ENCODE measurements at regions not wholly inside any gene's neighbourhood (a gene's known extent, or its start where the extent isn't known, plus 50 kb on each side); places are given as distances from the start of the nearest gene placed in this dataset.

DNA sequence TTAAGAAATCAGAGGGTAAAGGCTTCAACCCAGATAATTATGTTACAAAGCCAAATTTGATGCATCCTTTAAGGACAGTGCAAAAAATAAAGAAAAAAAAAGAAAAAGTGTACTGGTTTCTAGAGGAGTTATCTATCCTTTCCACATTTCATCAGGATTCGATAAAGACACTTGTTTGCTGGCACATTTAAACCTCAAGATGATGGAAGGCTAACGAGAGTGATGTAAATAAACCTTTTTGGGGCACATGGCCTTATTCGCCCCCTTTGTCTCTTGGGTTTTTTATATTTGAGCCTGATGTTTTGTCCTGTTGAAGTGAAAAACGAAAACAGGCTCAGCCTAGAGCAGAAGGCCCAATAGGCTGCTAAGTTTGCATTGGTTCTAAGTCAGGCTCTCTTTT is 416.5 kb downstream of the TAF11L14 start:
- DNase-seq, result no peak

- DNase-seq, result no peak
Observed at GRCh38 chr5:18051953-18052352, 417.7 kb downstream of the TAF11L14 start.

DNA sequence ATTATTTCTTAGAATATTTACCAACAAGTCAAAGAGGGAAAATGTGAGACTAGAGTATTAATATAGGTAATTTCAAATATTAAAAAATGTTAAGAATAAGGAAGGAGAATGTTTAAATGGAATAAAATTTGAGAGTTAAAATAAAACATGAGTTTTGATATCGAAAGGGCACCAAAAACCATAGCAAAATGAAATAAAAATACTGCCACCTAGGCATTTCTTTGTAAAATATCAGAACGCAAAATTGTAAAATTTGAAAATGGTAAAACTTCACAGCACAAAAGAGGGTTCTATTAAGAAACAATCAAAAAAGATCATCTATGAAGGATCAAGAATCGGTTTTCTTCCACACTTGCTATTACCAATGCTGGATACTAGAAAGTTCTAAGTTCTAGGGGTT is 418.3 kb downstream of the TAF11L14 start:
- no peak for DNase-seq

DNA sequence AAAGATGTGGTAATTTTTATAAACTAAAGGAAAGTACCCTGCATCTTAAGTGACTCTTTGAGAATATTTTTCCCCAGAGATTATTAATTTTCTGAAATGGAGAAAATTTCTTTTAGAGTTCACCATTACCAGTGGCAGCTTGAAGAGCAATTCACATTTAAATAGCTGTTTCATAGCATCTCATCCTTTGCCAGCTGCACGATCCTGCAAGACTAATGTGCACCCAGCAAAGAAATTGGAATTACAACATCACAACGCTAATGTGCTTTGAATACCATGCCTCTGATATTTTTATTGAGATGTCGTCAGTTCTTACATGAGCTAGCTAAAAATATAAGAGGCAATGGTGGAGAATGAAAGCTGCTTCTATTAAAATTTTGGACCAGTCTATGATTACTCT is 423.5 kb downstream of the TAF11L14 start:
- DNase-seq, result no peak

DNA sequence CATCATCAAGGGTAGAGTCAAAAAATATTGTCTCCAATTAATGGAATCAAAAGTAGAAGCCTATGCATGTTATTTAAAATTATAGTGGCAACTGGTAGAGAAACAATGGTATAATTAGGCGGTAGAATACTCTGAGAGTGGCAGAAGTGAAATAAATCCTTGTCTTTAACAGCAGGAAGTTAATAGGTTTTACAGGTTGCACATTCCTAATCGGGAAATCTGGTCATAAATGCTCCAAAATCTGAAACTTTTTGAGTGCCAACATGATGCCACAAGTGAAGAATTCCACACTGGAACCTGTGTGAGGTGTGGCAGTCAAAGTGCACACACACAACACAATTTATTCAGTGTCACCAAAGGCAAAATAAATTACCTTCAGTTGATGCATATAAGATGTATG is 433.4 kb downstream of the TAF11L14 start:
- DNase-seq, result no peak

GRCh38 chr5:18068826-18069225 is 434.6 kb downstream of the TAF11L14 start:
- no peak for DNase-seq

DNA sequence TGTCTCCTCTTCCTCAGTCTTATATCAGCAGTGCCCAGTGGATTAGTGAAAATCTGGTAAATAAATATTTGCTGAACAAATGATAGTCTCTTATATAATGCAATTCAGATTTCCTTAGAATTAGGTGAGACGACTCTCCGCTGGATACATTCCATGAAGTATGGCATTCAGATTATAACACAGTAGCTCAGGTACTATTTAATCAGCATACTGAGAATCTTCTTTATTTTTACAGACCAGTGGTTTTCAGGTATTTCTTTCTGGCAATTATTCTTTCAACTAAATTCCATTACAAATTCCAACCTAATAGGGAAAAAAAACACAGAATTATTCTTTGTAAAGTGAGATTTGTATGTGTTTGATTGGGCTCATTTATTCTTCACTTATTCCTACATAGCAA is 435.5 kb downstream of the TAF11L14 start:
- no peak for DNase-seq

- DNase-seq, result no peak
Observed at GRCh38 chr5:18072600-18072999, 438.3 kb downstream of the TAF11L14 start.

GRCh38 chr5:18074961-18075360 is 440.7 kb downstream of the TAF11L14 start:
- DNase-seq, result no peak

DNA sequence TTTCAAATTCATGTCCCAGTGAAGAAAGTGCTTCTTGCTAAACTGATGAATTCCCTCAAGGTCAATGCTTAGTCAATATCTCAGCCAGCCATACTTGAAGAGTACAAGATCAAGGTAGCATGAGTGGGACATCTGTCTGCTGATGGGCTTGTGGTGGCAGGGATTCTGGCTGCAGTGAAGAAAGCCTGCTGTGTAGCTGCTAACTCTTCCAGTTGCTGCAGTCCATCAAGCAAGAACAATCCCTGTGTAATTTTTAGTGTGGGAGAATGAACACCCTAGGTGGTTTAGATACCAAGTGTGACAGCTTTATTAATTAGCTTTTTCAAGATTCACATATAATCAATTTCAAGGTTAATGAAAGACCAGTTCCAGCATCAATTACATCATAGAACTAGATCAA is 443.9 kb downstream of the TAF11L14 start:
- no peak for DNase-seq

GRCh38 chr5:18079831-18080230 is 445.6 kb downstream of the TAF11L14 start:
- DNase-seq, result no peak

DNA sequence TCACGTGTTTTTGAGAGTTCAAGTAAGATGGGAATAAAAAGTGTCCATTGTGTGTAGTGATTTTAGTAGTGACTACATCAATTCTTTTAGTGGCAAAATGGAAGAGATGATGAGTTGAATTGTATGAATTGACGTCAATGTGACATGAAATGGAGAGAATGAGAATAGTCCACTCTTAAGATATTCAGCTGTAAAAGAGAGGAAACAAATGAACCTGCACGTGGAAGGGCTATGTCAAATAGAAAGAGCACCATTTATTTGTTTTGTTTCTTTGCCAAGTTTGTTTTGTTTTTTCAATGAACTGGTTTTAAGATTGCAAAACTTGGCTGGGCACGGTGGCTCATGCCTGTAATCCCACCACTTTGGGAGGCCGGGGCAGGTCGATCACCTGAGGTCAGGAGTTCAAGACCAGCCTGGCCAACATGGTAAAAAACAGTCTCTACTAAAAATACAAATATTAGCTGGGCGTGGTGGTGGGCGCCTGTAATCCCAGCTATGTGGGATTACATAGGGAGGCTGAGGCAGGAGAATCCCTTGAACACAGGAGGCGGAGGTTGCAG is 453.8 kb downstream of the TAF11L14 start:
- DNase-seq, result no peak

DNA sequence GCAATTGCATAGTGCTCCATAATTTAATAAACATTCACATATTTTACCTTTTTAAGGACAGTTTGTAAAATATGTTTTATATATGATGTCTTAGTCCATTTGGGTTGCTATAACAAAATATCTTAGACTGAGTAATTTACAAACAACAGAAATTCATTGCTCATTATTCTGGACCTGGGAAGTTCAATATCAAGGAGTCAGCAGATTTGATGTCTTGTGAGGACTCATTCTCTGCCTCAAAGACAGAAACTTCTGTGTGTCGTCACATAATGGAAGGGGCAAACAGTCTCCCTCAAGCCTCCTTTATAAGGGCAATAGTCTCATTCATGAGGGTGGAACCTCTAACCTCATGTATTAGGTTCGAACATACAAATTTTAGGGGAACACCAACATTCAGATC is 455.9 kb downstream of the TAF11L14 start:
- DNase-seq, result no peak

DNA sequence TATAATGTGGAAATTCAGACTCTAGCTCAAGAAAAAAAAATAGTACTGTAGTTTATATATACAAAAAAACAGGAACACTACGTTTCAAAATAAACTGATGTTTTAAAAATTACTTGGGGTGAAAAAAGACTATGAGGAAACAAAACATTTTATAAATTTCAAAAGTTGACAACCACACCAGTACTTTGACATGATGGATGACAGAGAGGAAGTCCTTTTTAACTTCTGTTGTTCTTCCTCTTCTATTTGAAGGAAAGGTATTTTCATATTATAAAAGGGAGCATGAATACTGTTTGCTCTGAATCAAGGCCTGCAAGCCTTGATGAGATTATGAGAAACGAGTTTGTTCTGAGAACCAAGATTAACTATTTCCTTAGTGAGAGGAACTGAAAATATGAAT is 456.9 kb downstream of the TAF11L14 start:
- DNase-seq, result no peak

DNA sequence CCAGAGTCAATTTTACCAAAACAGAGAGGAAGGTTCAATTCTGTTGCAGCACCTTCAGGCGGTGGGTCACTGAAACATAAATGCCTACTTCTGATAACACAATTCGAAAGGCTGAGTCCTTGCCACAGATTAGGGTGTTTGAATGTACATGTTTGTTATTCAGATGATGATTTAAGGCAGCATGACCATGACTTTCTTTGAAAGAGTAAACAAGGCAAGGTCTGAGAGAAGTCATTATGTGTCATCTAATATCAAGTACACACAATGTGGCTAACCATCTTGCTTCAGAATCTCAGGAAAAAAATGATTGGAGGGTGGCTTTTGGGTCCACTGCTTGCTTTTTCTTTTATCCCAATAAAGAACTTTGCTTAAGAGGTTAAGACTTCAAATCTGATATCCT is 457.5 kb downstream of the TAF11L14 start:
- no peak for DNase-seq

DNA sequence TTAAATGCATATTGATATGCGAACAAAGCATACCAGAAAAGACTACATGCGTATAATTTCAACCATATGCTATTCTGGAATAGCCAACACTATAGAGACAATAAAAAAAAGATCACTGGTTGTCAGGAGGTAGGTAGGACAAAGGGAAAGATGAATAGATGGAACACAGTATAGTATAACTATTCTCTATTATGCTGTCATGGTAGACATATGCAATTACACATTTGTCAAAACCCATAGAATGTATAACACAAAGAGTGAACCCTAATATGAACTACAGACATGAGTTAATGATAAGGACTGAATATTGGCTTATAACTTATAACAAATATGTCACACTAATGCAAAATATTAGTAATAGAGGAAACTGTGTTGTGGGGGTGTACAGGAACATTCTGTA is 460.8 kb downstream of the TAF11L14 start:
- DNase-seq, result no peak

GRCh38 chr5:18097817-18098216 is 463.6 kb downstream of the TAF11L14 start:
- no peak for DNase-seq

DNA sequence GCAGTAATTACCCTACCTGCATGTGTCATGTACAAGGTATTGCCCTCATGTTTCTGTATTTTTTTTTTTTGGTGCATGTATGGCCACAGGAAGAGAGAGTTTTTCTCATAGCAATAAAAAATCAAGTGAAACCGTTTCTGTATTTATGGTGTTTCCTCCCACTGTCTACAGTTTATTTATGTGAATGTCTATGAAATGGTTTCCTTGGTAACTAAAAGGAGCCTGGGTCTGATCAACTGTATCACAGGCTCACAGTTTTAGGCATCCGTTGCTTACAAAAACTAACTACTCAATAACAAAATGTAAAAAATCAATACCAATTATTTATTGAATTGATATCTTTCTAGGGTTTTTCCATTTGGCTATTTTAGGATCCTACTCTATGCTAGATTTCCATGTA is 464.4 kb downstream of the TAF11L14 start:
- no peak for DNase-seq

GRCh38 chr5:18099261-18099660 is 465.0 kb downstream of the TAF11L14 start:
- DNase-seq, result no peak

DNA sequence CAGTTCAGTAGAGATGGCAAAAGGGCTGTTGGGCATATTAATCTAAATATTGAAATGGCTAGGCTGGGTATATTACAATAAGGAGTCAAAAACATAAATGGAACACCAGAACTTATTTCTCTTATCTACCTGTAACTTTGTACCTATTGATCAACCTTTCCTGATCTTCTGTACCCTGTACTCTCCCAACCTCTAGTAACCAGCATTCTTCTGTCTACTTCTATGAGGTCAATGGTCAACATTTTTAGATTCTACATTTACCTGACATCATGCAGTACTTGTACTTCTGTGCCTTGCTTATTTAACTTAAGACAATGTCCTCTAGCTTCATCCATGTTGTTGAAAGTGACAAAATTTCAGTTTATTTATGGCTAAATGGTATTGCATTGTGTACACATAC is 467.3 kb downstream of the TAF11L14 start:
- no peak for DNase-seq

GRCh38 chr5:18102733-18103132 is 468.5 kb downstream of the TAF11L14 start:
- DNase-seq, result no peak

- DNase-seq, result no peak
Observed at GRCh38 chr5:18105449-18105848, 471.2 kb downstream of the TAF11L14 start.

DNA sequence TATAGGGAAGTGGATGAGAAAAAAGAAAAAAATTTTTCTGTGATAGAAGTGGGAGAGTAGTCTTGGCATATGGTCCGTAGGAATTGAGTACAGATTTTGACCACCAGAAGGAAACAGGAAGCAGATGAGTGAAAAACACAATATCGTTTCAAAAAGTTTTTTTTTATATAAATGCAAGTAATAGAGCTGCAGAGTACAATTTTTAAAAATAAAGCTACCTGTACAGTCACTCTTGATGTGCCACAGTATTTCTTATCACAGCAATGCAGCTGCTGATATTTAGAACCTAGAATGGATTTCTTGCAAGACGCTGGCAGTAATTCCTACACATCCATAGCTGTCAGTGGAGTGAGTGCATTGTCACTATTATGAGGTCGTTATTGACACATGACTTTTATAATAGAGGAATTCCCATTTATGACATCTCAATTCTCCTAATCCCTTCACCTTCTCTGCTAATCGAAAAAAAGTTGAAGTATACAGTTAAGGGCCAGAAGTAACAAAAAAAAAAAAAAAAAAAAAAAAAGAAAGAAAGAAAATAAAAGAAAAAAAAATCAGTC is 477.7 kb downstream of the TAF11L14 start:
- no peak for DNase-seq

GRCh38 chr5:18113721-18114120 is 479.5 kb downstream of the TAF11L14 start:
- peak in 1 of 2 experiments; percentile 4 for DNase-seq

DNA sequence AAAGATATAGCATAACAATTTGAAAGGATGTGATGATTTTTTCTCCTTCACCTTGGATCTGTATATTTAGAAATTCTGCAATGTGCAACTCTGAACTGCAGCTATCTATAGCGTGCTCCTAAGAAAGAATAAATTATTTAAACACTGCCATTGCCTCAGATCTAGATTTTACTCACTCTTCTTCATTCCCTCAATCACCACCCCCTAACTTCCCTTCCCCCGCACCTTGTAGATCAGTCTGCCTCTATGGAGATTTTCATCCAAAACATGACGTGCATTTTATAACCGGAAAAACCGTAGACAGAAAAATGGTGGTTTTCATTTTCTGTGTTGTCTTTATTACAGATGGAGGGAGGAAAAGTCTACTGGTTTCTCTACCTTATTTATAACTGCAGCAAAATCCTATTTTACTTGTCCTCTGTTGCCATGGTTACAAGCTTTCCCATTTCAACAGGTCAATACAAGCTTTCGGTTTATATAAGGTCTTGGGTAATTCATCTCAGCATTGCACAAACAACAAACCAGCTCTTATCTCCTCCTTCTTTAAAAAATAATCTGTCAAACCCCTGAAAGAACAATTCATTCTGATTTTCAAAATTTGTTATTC is 480.0 kb downstream of the TAF11L14 start:
- DNase-seq, result no peak
